ENCODE measurements at regions not wholly inside any gene's neighbourhood (a gene's known extent, or its start where the extent isn't known, plus 50 kb on each side); places are given as distances from the start of the nearest gene placed in this dataset.

DNA sequence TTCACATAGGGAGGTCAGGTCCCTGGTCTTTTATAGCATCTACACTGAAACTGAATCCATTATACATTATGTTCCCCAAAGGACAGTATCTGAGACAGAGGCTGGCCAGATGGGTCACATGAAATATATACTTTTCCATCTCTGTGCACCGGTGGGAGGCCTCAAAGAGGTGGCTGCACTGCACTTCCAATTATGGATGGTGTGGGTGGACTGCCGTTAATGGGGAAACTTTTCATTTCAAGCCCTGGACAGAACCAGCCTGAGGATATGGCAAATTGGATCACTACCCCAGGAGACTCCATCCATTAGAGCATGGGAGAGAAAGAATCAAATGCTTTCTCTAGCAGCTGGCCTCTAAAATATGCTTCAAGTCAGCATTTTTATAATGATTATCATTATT lies 280.5 kb upstream of the OPRM1 start:
- no peak for TF ChIP-seq POLR2A (IDR thresholded peaks at IDR 0.05; ENCODE audit: low read depth, low read length)
- no peak for TF ChIP-seq POLR2AphosphoS5 (IDR thresholded peaks at IDR 0.05; ENCODE audit: low read depth, low read length)
- no peak for TF ChIP-seq TAF1 (IDR thresholded peaks at IDR 0.05; ENCODE audit: borderline replicate concordance, low read depth, low read length)

All from GM12892 (cell line).